Left lung (tissue), 4 donors: ENCODE measurements at regions not wholly inside any gene's neighbourhood (a gene's known extent, or its start where the extent isn't known, plus 50 kb on each side); places are given as distances from the start of the nearest gene placed in this dataset.
"Not testable (repeated sequence)": the region's sequence is repeated elsewhere in the genome, so short reads cannot be mapped to it uniquely, and the experiment has no call there.

ENCODE experiments used
- ATAC-seq: fragments of 200-7000 bp; cut with Tn5 transposase; one replicate; pipeline ENCODE4 v1.9.1; 2020; ENCODE audit warnings: moderate library complexity
- DNase-seq, 4 donors: peaks; one replicate each; pipeline ENCODE4 v3.0.0-alpha.2; 2013 to 2020
- H3K27ac ChIP-seq, 2 donors: fragments of 200-600 bp; sonication (generic) in 1 of 2; one replicate each; pipeline versions ENCODE4 v1.5.0 to v1.8.0; 2020 to 2021
- H3K27me3 ChIP-seq, 2 donors: fragments of 200-600 bp; sonication (generic) in 1 of 2; one replicate each; pipeline versions ENCODE4 v1.5.0 to v1.8.0; 2020 to 2021
- H3K36me3 ChIP-seq, 2 donors: fragments of 200-600 bp; sonication (generic) in 1 of 2; one replicate each; pipeline versions ENCODE4 v1.5.0 to v1.8.0; 2020 to 2021
- H3K4me1 ChIP-seq, 2 donors: fragments of 200-600 bp; one replicate each; pipeline ENCODE4 v1.8.0; 2021
- H3K4me3 ChIP-seq, 2 donors: fragments of 200-600 bp; sonication (generic) in 1 of 2; one replicate each; pipeline versions ENCODE4 v1.5.0 to v1.8.0; 2020 to 2021; ENCODE audit warnings: mild to moderate bottlenecking in 1 of 2
- H3K9me3 ChIP-seq, 2 donors: fragments of 200-600 bp; sonication (generic) in 1 of 2; one replicate each; pipeline versions ENCODE4 v1.5.0 to v1.8.0; 2020 to 2021
- intact Hi-C, 2 donors: fragments of 100-400 bp; cut with DNase I; formaldehyde crosslinking; loops; one replicate each; pipeline versions ENCODE4 v1.11.2 to v1.14.2; 2022
- TF ChIP-seq, protein P1 (sequence below), 2 donors: fragments of 200-600 bp; sonication (generic) in 1 of 2; IDR thresholded peaks; one replicate each; pipeline versions ENCODE4 v1.5.0 to v1.8.0; 2021; ENCODE audit warnings: antibody characterized with exemption in 2 of 2
- donor health status: DM: no; HTN: yes; CAD: no.
- donor health status: DM: no; HTN: no; CAD: no.

DNA sequence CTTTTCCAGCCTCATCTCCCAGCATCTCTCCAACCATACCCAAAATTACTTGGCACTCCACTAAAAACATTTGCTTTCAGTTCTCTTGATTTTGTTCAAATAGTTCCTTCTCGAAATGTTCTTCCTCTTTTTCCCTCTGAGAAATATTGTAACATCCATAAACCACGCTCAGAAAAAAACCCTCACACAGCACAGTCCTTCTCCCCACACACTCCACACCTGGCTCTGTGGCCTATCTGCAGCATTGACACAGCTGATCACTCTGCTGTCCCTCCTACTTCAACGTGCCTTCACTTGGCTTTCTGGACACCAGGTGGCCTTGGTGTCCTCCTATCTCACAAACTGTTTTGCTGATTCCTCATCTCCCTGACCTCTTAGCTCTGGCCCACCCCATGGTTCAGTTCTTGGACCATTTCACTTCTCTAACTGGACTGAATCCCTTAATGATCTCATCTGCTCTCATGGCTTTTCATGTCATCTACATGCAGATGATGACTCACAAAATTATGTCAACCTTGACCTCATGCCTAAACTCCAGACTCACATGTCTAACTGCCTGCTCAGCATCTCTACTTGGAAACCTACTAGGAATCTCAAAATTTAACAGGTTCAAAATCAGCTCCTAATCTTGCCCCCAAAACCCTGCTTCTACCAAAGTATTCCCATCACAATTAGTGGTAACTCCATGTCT, 93.3 kb downstream of the TRIM42 start:
- H3K27me3 ChIP-seq: peaks cover 0 to 3% of the 10 kb centered on the region in 2 donors
- intact Hi-C loops: no loop called here
- no peak overlapping the region for H3K27ac ChIP-seq
- DNase-seq: no peak
- H3K4me1 ChIP-seq: no peaks in the 10 kb centered on the region
- TF ChIP-seq, protein P1, sequence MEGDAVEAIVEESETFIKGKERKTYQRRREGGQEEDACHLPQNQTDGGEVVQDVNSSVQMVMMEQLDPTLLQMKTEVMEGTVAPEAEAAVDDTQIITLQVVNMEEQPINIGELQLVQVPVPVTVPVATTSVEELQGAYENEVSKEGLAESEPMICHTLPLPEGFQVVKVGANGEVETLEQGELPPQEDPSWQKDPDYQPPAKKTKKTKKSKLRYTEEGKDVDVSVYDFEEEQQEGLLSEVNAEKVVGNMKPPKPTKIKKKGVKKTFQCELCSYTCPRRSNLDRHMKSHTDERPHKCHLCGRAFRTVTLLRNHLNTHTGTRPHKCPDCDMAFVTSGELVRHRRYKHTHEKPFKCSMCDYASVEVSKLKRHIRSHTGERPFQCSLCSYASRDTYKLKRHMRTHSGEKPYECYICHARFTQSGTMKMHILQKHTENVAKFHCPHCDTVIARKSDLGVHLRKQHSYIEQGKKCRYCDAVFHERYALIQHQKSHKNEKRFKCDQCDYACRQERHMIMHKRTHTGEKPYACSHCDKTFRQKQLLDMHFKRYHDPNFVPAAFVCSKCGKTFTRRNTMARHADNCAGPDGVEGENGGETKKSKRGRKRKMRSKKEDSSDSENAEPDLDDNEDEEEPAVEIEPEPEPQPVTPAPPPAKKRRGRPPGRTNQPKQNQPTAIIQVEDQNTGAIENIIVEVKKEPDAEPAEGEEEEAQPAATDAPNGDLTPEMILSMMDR (IDR thresholded peaks at IDR 0.05): no peak
- no peak overlapping the region for H3K4me3 ChIP-seq
- no peak for ATAC-seq
- H3K9me3 ChIP-seq: no peaks in the 10 kb centered on the region
- H3K36me3 ChIP-seq: no peaks in the 10 kb centered on the region

DNA sequence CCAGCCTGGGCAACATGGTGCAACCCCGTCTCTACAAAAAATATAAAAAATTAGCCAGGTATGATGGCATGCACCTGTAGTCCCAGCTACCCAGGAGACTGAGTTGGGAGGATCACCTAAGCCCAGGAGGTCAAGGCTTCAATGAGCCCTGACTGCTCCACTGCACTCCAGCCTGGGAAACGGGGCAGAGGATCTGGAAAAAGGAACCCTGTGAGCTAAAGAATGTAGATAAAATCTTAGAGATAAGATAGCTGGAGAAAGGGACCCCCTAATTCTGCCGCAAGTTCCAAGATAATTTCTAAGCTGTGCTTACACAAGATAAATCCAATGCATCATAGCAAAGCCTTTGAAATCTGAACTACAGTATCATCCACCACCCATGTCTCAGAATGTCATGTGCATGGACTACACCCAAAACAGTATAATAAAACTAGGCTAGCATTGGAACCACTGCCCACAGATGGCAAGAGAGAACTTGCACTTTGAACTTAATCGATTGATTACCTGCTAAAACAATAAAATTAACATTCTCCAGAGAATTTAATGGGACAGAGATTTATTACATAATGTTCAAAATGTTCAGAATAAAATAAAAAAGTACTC, 99.9 kb downstream of the TRIM42 start:
- DNase-seq: no peak
- no peaks in the 10 kb centered on the region for H3K9me3 ChIP-seq
- ATAC-seq: no peak
- TF ChIP-seq, protein P1 (IDR thresholded peaks at IDR 0.05): no peak
- no peaks in the 10 kb centered on the region for H3K36me3 ChIP-seq
- H3K27me3 ChIP-seq: no peaks in the 10 kb centered on the region
- intact Hi-C loops: no loop called here
- H3K27ac ChIP-seq: no peak overlapping the region
- H3K4me3 ChIP-seq: no peak overlapping the region
- no peaks in the 10 kb centered on the region for H3K4me1 ChIP-seq

GRCh38 chr3:140791368-140791767, 113.5 kb downstream of the TRIM42 start:
- H3K9me3 ChIP-seq: peaks cover 0 to 24% of the 10 kb centered on the region in 2 donors
- no peaks in the 10 kb centered on the region for H3K4me1 ChIP-seq
- H3K36me3 ChIP-seq: no peaks in the 10 kb centered on the region
- no peak for DNase-seq
- ATAC-seq: no peak
- intact Hi-C loops: no loop called here
- H3K27me3 ChIP-seq: no peaks in the 10 kb centered on the region
- H3K27ac ChIP-seq: no peak overlapping the region
- TF ChIP-seq, protein P1 (IDR thresholded peaks at IDR 0.05): no peak
- H3K4me3 ChIP-seq: no peak overlapping the region

DNA sequence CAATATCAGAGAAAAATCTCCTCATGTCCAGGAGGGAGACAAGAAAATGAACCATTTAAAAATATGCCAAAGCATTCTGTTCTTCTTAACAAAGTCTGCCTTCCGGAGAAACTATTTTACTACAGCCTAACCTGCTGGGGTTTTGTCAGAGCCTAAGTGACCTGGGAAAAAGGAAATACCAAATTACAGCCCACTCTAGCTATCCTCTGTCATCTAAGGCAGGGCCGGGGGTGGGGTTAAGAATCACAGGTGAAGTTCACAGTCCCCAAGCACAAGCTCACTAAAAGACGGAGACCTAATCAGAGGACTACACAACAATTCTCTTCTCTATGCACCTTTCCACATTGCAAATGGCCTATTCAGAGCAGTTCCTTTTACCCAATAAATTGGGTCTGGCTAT, 116.6 kb downstream of the TRIM42 start:
- H3K36me3 ChIP-seq: no peaks in the 10 kb centered on the region
- no peak for DNase-seq
- no peaks in the 10 kb centered on the region for H3K4me1 ChIP-seq
- H3K9me3 ChIP-seq: peaks cover 0 to 30% of the 10 kb centered on the region in 2 donors
- H3K4me3 ChIP-seq: no peak overlapping the region
- no peak for ATAC-seq
- intact Hi-C loops: no loop called here
- TF ChIP-seq, protein P1 (IDR thresholded peaks at IDR 0.05): no peak
- H3K27me3 ChIP-seq: no peaks in the 10 kb centered on the region
- no peak overlapping the region for H3K27ac ChIP-seq

GRCh38 chr3:140802898-140803297, 125.0 kb downstream of the TRIM42 start:
- H3K4me3 ChIP-seq, H3K27me3 ChIP-seq, H3K27ac ChIP-seq, H3K36me3 ChIP-seq, intact Hi-C loops, H3K4me1 ChIP-seq: not testable (repeated sequence)
- peak; percentile 68 for ATAC-seq
- peak in 1 of 4 donors; percentile 35 for DNase-seq
- peaks cover 0 to 26% of the 10 kb centered on the region in 2 donors for H3K9me3 ChIP-seq
